GM12878 (cell line): ENCODE measurements at regions not wholly inside any gene's neighbourhood (a gene's known extent, or its start where the extent isn't known, plus 50 kb on each side); places are given as distances from the start of the nearest gene placed in this dataset.

ENCODE experiments used
- ATAC-seq: fragments of 200-7000 bp; cut with Tn5 transposase; 3 replicates; pipeline ENCODE4 v1.9.1; 2020; ENCODE audit warnings: mild to moderate bottlenecking, moderate library complexity
- BruUV-seq: library from RNA; stranded (reverse); fragments of 400-500 nt; replicated peaks from 2 replicates; lab custom pipeline; 2021; lab: Mats Ljungman, UMichigan
- CTCF ChIA-PET: fragments of 300-600 bp; sonication (Branson Sonifier 250); formaldehyde crosslinking; extraction: SDS; loops from one replicate; lab custom pipeline; 2021; ENCODE audit warnings: inconsistent platforms; lab: Yijun Ruan, JAX
- POLR2A ChIA-PET: fragments of 350-600 bp; formaldehyde crosslinking; extraction: SDS; loops from one replicate; lab custom pipeline; 2021; ENCODE audit warnings: inconsistent platforms; lab: Charles Lee
- RAD21 ChIA-PET: fragments of 300-600 bp; sonication (Branson Sonifier 250); formaldehyde crosslinking; loops from one replicate; lab custom pipeline; 2023; ENCODE audit warnings: antibody characterized with exemption; ENCODE audit not compliant: unreplicated experiment; lab: Charles Lee
- SMC1A ChIA-PET: fragments of 300-600 bp; sonication (Branson Sonifier 250); formaldehyde crosslinking; loops from one replicate; lab custom pipeline; 2023; ENCODE audit not compliant: unreplicated experiment, uncharacterized antibody; lab: Charles Lee
- DNase-seq: peaks from one replicate; pipeline ENCODE4 v3.0.0-alpha.2; 2011; ENCODE audit warnings: low read depth, low spot score
- FAIRE-seq: peaks from 3 replicates; lab custom pipeline; 2011; peaks lifted over from hg19 to GRCh38; lab: Jason Lieb, UNC
- H2AFZ ChIP-seq: 2 replicates; pipeline ENCODE4 v1.6.0; 2011; ENCODE audit warnings: low read depth, low read length, control low read depth; ENCODE audit not compliant: control insufficient read depth
- H3K27ac ChIP-seq: 2 replicates; pipeline ENCODE4 v1.5.1; 2011; ENCODE audit warnings: control low read depth; ENCODE audit not compliant: control insufficient read depth, insufficient read depth
- H3K27me3 ChIP-seq, 2 experiments: replicated peaks in 1 of 2; 2 replicates each; pipeline versions ENCODE4 v1.6.0 to v1.6.1; 2011; ENCODE audit warnings: low read length in 1 of 2; ENCODE audit not compliant: control insufficient read depth in 2 of 2, insufficient read depth in 2 of 2
- H3K36me3 ChIP-seq, 2 experiments: 2 replicates each; pipeline ENCODE4 v1.5.1; 2011; ENCODE audit warnings: low read length in 1 of 2; ENCODE audit not compliant: control insufficient read depth in 2 of 2, insufficient read depth in 2 of 2
- H3K4me1 ChIP-seq: 2 replicates; pipeline ENCODE4 v1.6.1; 2011; ENCODE audit warnings: mild to moderate bottlenecking, low read length, moderate library complexity, mixed read lengths; ENCODE audit not compliant: control insufficient read depth, insufficient read depth
- H3K4me2 ChIP-seq: 2 replicates; pipeline ENCODE4 v1.6.0; 2011; ENCODE audit warnings: control low read depth; ENCODE audit not compliant: control insufficient read depth, insufficient read depth
- H3K4me3 ChIP-seq: fragments of 200-600 bp; sonication (generic); 2 replicates; pipeline ENCODE4 v1.5.1; 2016
- H3K79me2 ChIP-seq: 2 replicates; pipeline ENCODE4 v1.6.0; 2011; ENCODE audit warnings: low read length; ENCODE audit not compliant: control insufficient read depth, insufficient read depth
- H3K9ac ChIP-seq: 2 replicates; pipeline ENCODE4 v1.8.0; 2011; ENCODE audit warnings: low read length, control low read depth, mixed read lengths; ENCODE audit not compliant: control insufficient read depth, insufficient read depth
- H3K9me3 ChIP-seq: replicated peaks from 3 replicates; pipeline ENCODE4 v1.5.1; 2011; ENCODE audit warnings: mild to moderate bottlenecking, low read length; ENCODE audit not compliant: control insufficient read depth, insufficient read depth
- H4K20me1 ChIP-seq: 2 replicates; pipeline ENCODE4 v1.6.0; 2011; ENCODE audit not compliant: control insufficient read depth, insufficient read depth
- NR2C1 ChIP-seq: fragments of 450-650 bp; IDR thresholded peaks from 2 replicates; pipeline ENCODE4 v1.6.1; 2017; ENCODE audit warnings: antibody characterized with exemption, mild to moderate bottlenecking, moderate library complexity
- RB1 ChIP-seq: fragments of 450-650 bp; formaldehyde crosslinking; IDR thresholded peaks from 2 replicates; pipeline ENCODE4 v1.6.1; 2017; ENCODE audit warnings: mild to moderate bottlenecking, borderline replicate concordance
- RFX5 ChIP-seq: IDR thresholded peaks from 2 replicates; pipeline ENCODE4 v1.6.1; 2011; ENCODE audit warnings: low read depth, low read length, improper control_type of control experiment
- RUNX3 ChIP-seq: IDR thresholded peaks from 2 replicates; pipeline ENCODE4 v1.6.1; 2012; ENCODE audit warnings: low read length, inconsistent platforms
- SP1 ChIP-seq: IDR thresholded peaks from one replicate; pipeline ENCODE4 v1.6.1; 2011; ENCODE audit warnings: low read depth, low read length
- ZNF217 ChIP-seq: fragments of 450-650 bp; IDR thresholded peaks from 2 replicates; pipeline ENCODE4 v1.6.1; 2017; ENCODE audit warnings: antibody characterized with exemption, mild to moderate bottlenecking
- WGBS: methylation state at CpG from one replicate; pipeline ENCODE4 v1.1.6; 2016; ENCODE audit warnings: low lambda C conversion rate; ENCODE audit not compliant: insufficient replicate concordance, insufficient coverage; ENCODE audit errors: missing lambda C conversion rate; 5-methylcytosine and 5-hydroxymethylcytosine counted together
- in situ Hi-C: fragments of 300-500 bp; cut with MboI; formaldehyde crosslinking; loops from 9 replicates; pipeline ENCODE4 v1.14.3; 2018; ENCODE audit warnings: mixed read lengths
- intact Hi-C: fragments of 100-400 bp; cut with micrococcal nuclease; formaldehyde crosslinking; loops from one replicate; pipeline ENCODE4 v1.14.2; 2022; ENCODE audit not compliant: unreplicated experiment
- TF ChIP-seq, protein P1 (sequence below): IDR thresholded peaks from 2 replicates; pipeline ENCODE4 v1.6.1; 2012; ENCODE audit warnings: low read depth, low read length, improper control_type of control experiment
- TF ChIP-seq, protein P2 (sequence below): IDR thresholded peaks from 2 replicates; pipeline ENCODE4 v1.6.1; 2012; ENCODE audit warnings: low read depth, low read length, improper control_type of control experiment
- TF ChIP-seq, protein P3 (sequence below): fragments of 450-650 bp; formaldehyde crosslinking; IDR thresholded peaks from 2 replicates; pipeline ENCODE4 v1.4.0; 2020; ENCODE audit warnings: mild to moderate bottlenecking, moderate library complexity

DNA sequence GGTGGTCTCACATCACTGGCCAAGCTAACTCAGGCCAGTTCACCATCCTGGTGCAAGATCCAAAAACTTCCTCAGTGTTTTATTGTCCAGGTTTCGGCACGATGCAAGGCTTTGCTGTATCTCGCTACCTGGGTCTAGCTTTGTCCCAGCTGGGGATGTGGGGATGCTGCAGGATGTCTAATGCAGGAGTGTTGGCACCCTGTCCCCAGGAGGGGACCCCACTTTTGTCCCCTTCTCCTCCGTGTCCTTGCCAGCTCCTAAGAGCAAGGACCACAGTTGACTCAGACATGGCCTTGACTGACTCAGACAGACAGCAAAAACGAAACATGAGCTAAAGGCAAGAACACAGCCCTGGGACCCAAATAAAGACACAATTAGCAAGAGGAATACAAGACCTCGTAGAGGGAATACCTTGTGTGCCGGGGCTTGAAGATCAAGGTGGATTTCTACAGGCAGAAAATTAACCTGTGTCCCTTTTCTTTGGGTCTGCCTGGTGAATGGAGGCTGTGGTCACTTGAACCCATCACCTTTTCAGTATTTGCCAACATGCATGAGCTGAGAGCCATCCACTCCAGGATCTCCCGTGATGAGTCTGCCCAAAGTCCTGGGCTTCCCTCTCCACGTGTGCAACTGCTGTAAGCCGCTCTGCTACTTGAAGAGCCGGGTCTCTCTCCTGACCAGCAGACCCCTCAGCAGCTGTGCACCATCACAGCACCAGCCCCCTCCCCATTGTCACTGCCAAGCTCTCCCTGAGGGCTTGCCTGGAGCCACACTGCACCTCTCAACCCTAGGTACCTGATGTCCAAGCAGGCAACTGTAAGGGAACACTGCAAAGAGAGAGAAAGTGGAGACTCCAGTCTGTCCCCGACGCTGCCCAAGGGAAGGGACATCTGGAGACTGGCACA lies 149.5 kb upstream of the ZNF507 start:
- no peak overlapping the region for H3K4me2 ChIP-seq
- SMC1A ChIA-PET, result interaction anchor here (0.6 kb wide), 1 partner anchor 202 kb away, joined by 3 read pairs; no protein-coding TSS in a partner anchor
- H2AFZ ChIP-seq, result no peak overlapping the region
- no peak for DNase-seq
- no peaks in the 10 kb centered on the region for H3K4me1 ChIP-seq
- no peak overlapping the region for H3K27ac ChIP-seq
- H3K79me2 ChIP-seq, result no peaks in the 10 kb centered on the region
- TF ChIP-seq, protein P1, sequence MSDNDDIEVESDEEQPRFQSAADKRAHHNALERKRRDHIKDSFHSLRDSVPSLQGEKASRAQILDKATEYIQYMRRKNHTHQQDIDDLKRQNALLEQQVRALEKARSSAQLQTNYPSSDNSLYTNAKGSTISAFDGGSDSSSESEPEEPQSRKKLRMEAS, result no peak
- TF ChIP-seq RUNX3 (no peak), RFX5 (no peak), NR2C1 (no peak)
- H3K36me3 ChIP-seq, result no peaks in the 10 kb centered on the region
- H4K20me1 ChIP-seq, result no peaks in the 10 kb centered on the region
- H3K27me3 ChIP-seq, result no peaks in the 10 kb centered on the region
- no peak overlapping the region for H3K9ac ChIP-seq
- no peak overlapping the region for H3K4me3 ChIP-seq
- CTCF ChIA-PET, result no interaction called here
- RAD21 ChIA-PET, result no interaction called here
- intact Hi-C loops (no loop called here), in situ Hi-C loops (no loop called here)
- no peak for FAIRE-seq
- WGBS, result 21% methylated on average over 13 of the region's 13 CpGs
- POLR2A ChIA-PET, result interaction anchor here (0.5 to 0.7 kb wide), 2 partner anchors 154 to 242 kb away, joined by 4 read pairs; no protein-coding TSS in a partner anchor
- ATAC-seq, result no peak
- BruUV-seq, result no TSS peak
- no peaks in the 10 kb centered on the region; the same call in 2 of the 3 replicates for H3K9me3 ChIP-seq

DNA sequence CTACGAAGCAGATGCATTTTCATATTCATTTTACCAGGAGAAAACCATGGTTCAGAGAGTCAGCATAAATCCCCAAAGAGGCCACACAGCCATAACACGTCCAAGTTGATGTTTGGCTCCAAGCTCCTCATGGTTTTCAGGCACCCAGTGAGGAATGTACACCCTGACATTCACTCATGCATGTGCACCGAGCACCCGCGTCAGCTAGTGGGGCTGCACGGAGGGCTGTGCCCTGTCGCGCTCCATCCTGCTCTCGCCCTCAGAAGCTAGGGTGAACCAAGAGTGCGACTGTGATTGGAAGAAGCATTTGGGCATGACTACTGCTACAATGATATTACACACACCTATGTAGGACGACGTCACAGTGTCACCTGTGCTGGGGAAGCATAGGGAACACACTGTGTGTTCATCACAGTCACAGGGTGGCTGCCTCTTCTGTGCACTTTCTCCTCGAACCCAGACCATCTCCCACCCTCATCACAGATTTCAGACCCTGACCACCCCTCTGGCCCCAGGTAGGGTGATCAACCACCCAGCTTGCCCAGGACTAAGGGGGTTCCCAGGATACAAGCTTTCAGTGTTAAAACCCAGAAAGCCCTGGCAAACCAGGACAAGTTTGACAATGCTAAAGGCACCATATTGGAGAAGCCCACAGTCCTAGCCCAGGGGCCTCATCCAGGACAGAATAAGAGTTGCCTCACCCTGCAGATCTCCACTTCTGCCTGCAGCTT lies 148.6 kb upstream of the ZNF507 start:
- H3K27ac ChIP-seq, result no peak overlapping the region
- no peaks in the 10 kb centered on the region for H3K36me3 ChIP-seq
- intact Hi-C loops, result no loop called here
- H3K4me2 ChIP-seq, result no peak overlapping the region
- H3K9me3 ChIP-seq, result no peaks in the 10 kb centered on the region; the same call in 2 of the 3 replicates
- ATAC-seq (no peak), FAIRE-seq (no peak), DNase-seq (no peak)
- H3K4me1 ChIP-seq, result no peaks in the 10 kb centered on the region
- H3K79me2 ChIP-seq, result no peaks in the 10 kb centered on the region
- in situ Hi-C loops, result no loop called here
- BruUV-seq, result no TSS peak
- POLR2A ChIA-PET, result no interaction called here
- no peak overlapping the region for H3K4me3 ChIP-seq
- H3K27me3 ChIP-seq, result no peaks in the 10 kb centered on the region
- SMC1A ChIA-PET, result no interaction called here
- TF ChIP-seq RB1 (no peak), SP1 (no peak), ZNF217 (no peak)
- TF ChIP-seq, protein P2, sequence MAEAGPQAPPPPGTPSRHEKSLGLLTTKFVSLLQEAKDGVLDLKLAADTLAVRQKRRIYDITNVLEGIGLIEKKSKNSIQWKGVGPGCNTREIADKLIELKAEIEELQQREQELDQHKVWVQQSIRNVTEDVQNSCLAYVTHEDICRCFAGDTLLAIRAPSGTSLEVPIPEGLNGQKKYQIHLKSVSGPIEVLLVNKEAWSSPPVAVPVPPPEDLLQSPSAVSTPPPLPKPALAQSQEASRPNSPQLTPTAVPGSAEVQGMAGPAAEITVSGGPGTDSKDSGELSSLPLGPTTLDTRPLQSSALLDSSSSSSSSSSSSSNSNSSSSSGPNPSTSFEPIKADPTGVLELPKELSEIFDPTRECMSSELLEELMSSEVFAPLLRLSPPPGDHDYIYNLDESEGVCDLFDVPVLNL, result no peak
- TF ChIP-seq, protein P3, sequence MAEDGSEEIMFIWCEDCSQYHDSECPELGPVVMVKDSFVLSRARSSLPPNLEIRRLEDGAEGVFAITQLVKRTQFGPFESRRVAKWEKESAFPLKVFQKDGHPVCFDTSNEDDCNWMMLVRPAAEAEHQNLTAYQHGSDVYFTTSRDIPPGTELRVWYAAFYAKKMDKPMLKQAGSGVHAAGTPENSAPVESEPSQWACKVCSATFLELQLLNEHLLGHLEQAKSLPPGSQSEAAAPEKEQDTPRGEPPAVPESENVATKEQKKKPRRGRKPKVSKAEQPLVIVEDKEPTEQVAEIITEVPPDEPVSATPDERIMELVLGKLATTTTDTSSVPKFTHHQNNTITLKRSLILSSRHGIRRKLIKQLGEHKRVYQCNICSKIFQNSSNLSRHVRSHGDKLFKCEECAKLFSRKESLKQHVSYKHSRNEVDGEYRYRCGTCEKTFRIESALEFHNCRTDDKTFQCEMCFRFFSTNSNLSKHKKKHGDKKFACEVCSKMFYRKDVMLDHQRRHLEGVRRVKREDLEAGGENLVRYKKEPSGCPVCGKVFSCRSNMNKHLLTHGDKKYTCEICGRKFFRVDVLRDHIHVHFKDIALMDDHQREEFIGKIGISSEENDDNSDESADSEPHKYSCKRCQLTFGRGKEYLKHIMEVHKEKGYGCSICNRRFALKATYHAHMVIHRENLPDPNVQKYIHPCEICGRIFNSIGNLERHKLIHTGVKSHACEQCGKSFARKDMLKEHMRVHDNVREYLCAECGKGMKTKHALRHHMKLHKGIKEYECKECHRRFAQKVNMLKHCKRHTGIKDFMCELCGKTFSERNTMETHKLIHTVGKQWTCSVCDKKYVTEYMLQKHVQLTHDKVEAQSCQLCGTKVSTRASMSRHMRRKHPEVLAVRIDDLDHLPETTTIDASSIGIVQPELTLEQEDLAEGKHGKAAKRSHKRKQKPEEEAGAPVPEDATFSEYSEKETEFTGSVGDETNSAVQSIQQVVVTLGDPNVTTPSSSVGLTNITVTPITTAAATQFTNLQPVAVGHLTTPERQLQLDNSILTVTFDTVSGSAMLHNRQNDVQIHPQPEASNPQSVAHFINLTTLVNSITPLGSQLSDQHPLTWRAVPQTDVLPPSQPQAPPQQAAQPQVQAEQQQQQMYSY (CRISPR knock-in tag), result no peak
- no peaks in the 10 kb centered on the region for H4K20me1 ChIP-seq
- no peak overlapping the region for H3K9ac ChIP-seq
- RAD21 ChIA-PET, result no interaction called here
- CTCF ChIA-PET, result interaction anchor here (1.7 kb wide), 1 partner anchor 8 kb away, joined by 5 read pairs; no protein-coding TSS in a partner anchor
- no peak overlapping the region for H2AFZ ChIP-seq
- 56% methylated on average over 13 of the region's 13 CpGs for WGBS
